Sigmoid colon (tissue), 4 donors: ENCODE measurements at regions not wholly inside any gene's neighbourhood (a gene's known extent, or its start where the extent isn't known, plus 50 kb on each side); places are given as distances from the start of the nearest gene placed in this dataset.

Experiments used
- CTCF ChIP-seq, 4 experiments: fragments of 450-650 bp in 3 of 4; fragments of 200-600 bp in 1 of 4; IDR thresholded peaks; one replicate each; pipeline ENCODE4 v1.5.1; 2016 to 2019; ENCODE audit warnings: antibody characterized with exemption in 4 of 4, mild to moderate bottlenecking in 3 of 4, moderate library complexity in 2 of 4
- EP300 ChIP-seq, 4 donors: sonication (generic); formaldehyde crosslinking; IDR thresholded peaks; one replicate each; pipeline ENCODE4 v1.6.1; 2017; ENCODE audit warnings: antibody characterized with exemption in 4 of 4
- POLR2A ChIP-seq, 2 donors: fragments of 450-650 bp; IDR thresholded peaks; one replicate each; pipeline ENCODE4 v1.6.1; 2016; ENCODE audit warnings: antibody characterized with exemption in 2 of 2, mild to moderate bottlenecking in 2 of 2, moderate library complexity in 2 of 2
- POLR2AphosphoS5 ChIP-seq, 4 donors: sonication (generic); formaldehyde crosslinking; IDR thresholded peaks; one replicate each; pipeline ENCODE4 v1.6.1; 2017; ENCODE audit warnings: antibody characterized with exemption in 4 of 4

- TF ChIP-seq CTCF (IDR thresholded peaks at IDR 0.05), result no peak
- TF ChIP-seq POLR2A (IDR thresholded peaks at IDR 0.05), result no peak
- TF ChIP-seq EP300 (IDR thresholded peaks at IDR 0.05), result no peak
- TF ChIP-seq POLR2AphosphoS5 (IDR thresholded peaks at IDR 0.05), result no peak
Observed at GRCh38 chr2:10217489-10218435, 84.9 kb upstream of the HPCAL1 start.
